HepG2 (cell line): ENCODE measurements at regions not wholly inside any gene's neighbourhood (a gene's known extent, or its start where the extent isn't known, plus 50 kb on each side); places are given as distances from the start of the nearest gene placed in this dataset.
"Not testable (repeated sequence)": the region's sequence is repeated elsewhere in the genome, so short reads cannot be mapped to it uniquely, and the experiment has no call there.

Experiments
- ATAC-seq: fragments of 200-7000 bp; cut with Tn5 transposase; 3 replicates; pipeline ENCODE4 v1.9.1; 2020; ENCODE audit warnings: mild to moderate bottlenecking, moderate library complexity
- BruUV-seq: library from RNA; stranded (reverse); fragments of 400-500 nt; replicated peaks from 2 replicates; lab custom pipeline; 2021; lab: Mats Ljungman, UMichigan
- CTCF ChIA-PET: fragments of 300-600 bp; formaldehyde crosslinking; extraction: SDS; loops from one replicate; lab custom pipeline; 2021; ENCODE audit warnings: low total read pairs, inconsistent platforms, low intra/inter-chr PET ratio; lab: Yijun Ruan, JAX
- POLR2A ChIA-PET: fragments of 350-600 bp; sonication (Branson Sonifier 250); formaldehyde crosslinking; loops from one replicate; lab custom pipeline; 2020; ENCODE audit warnings: antibody characterized with exemption, inconsistent platforms; lab: Yijun Ruan, JAX
- DNase-seq: peaks from one replicate; pipeline ENCODE4 v3.0.0-alpha.2; 2015; ENCODE audit warnings: low spot score
- FAIRE-seq: peaks from 3 replicates; lab custom pipeline; 2011; peaks lifted over from hg19 to GRCh38; lab: Jason Lieb, UNC
- H2AFZ ChIP-seq: one replicate; pipeline ENCODE4 v1.6.1; 2011; ENCODE audit warnings: low read length, inconsistent platforms
- H3K27ac ChIP-seq: fragments of 300-600 bp; 3 replicates; pipeline ENCODE4 v1.8.0; 2011; ENCODE audit warnings: mixed run types, mild to moderate bottlenecking, mixed read lengths, low read length, inconsistent platforms; ENCODE audit not compliant: insufficient read depth; ENCODE audit errors: extremely low read length
- H3K27me3 ChIP-seq, 2 experiments: fragments of 200-600 bp in 1 of 2; 2 replicates in 1 of 2; 3 replicates in 1 of 2; pipeline versions ENCODE4 v1.6.0 to v1.8.0; 2011; ENCODE audit warnings: low read length in 2 of 2, mild to moderate bottlenecking in 2 of 2, moderate library complexity in 2 of 2, inconsistent platforms in 1 of 2; ENCODE audit not compliant: insufficient read depth in 2 of 2, control insufficient read depth in 1 of 2
- H3K36me3 ChIP-seq, 2 experiments: fragments of 200-600 bp in 1 of 2; replicated peaks in 1 of 2; 2 replicates in 1 of 2; 3 replicates in 1 of 2; pipeline versions ENCODE4 v1.5.1 to v1.8.0; 2011; ENCODE audit warnings: low read length in 2 of 2, inconsistent platforms in 1 of 2; ENCODE audit not compliant: insufficient read depth in 2 of 2, control insufficient read depth in 1 of 2
- H3K4me1 ChIP-seq: 2 replicates; pipeline ENCODE4 v1.5.1; 2012; ENCODE audit warnings: low read length, inconsistent platforms; ENCODE audit not compliant: insufficient read depth
- H3K4me2 ChIP-seq: 2 replicates; pipeline ENCODE4 v1.6.0; 2011; ENCODE audit warnings: low read depth, low read length, inconsistent platforms
- H3K4me3 ChIP-seq, 3 experiments: fragments of 200-600 bp in 1 of 3; sonication (generic), shearing (Covaris generic) in 1 of 3; replicated peaks in 1 of 3; 2 replicates each; pipeline ENCODE4 v1.5.1; 2011 to 2016; ENCODE audit warnings: low read length in 3 of 3, inconsistent platforms in 2 of 3, low read depth in 2 of 3, mild to moderate bottlenecking in 2 of 3, control low read depth in 1 of 3, mixed read lengths in 1 of 3; ENCODE audit not compliant: insufficient read depth in 1 of 3
- H3K79me2 ChIP-seq: one replicate; pipeline ENCODE4 v1.6.1; 2011; ENCODE audit warnings: low read length, inconsistent platforms; ENCODE audit not compliant: insufficient read depth
- H3K9ac ChIP-seq: 2 replicates; pipeline ENCODE4 v1.6.0; 2011; ENCODE audit warnings: mild to moderate bottlenecking, low read depth, low read length, inconsistent platforms; ENCODE audit not compliant: insufficient read depth
- H3K9me3 ChIP-seq: 2 replicates; pipeline ENCODE4 v1.5.1; 2012; ENCODE audit warnings: mild to moderate bottlenecking, low read length
- H4K20me1 ChIP-seq: 2 replicates; pipeline ENCODE4 v1.6.0; 2011; ENCODE audit warnings: inconsistent platforms, mild to moderate bottlenecking, low read length, moderate library complexity; ENCODE audit not compliant: insufficient read depth
- NFYB ChIP-seq: sonication (generic); formaldehyde crosslinking; IDR thresholded peaks from 2 replicates; pipeline ENCODE4 v1.4.0; 2020; ENCODE audit warnings: missing genetic modification reagents
- NFYC ChIP-seq: IDR thresholded peaks from 2 replicates; pipeline ENCODE4 v1.6.1; 2016; ENCODE audit warnings: missing genetic modification reagents, missing compliant biosample characterization
- RNF2 ChIP-seq: fragments of 450-650 bp; conservative IDR thresholded peaks from 2 replicates; pipeline ENCODE4 v1.6.1; 2016; ENCODE audit warnings: low read depth
- STAG1 ChIP-seq: sonication (generic); formaldehyde crosslinking; IDR thresholded peaks from 2 replicates; pipeline ENCODE4 v1.4.0; 2020; ENCODE audit warnings: missing genetic modification reagents
- WGBS: methylation state at CpG from one replicate; pipeline ENCODE4 v1.1.6; 2017; ENCODE audit warnings: low lambda C conversion rate; 5-methylcytosine and 5-hydroxymethylcytosine counted together
- in situ Hi-C: cut with HindIII; loops from 2 replicates; pipeline ENCODE4 v1.10.0; 2017; ENCODE audit warnings: low pct_unique_long_range_greater_than_20kb; ENCODE audit not compliant: extremely low pct_ligation_motif_present
- intact Hi-C: fragments of 100-400 bp; cut with micrococcal nuclease; formaldehyde crosslinking; loops from one replicate; pipeline ENCODE4 v1.10.0; 2022; ENCODE audit not compliant: unreplicated experiment

DNA sequence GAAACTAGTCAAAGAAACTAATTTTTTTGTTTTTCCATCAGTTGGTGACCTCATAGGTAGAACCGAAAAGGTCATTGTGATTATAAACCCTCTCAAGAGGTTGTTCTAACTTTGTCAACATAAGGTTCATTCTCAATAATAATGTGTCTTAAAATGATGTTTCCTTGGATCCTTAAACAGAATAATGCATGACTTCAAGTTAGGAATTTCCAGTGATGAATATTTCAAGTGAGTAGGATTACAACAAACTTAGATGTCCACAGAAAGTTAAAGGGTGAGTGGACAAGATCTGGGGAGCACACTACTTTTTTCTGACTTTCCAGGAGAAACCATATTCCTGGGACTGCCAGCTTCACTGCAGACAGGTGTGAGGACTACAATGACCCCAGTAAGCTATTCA, 239.0 kb upstream of the PTGER4 start:
- Histone ChIP-seq H3K4me2 (no peak overlapping the region), H3K4me3 (no peak overlapping the region), H3K9ac (no peak overlapping the region), H3K27ac (no peak overlapping the region), H3K27me3 (no peaks in the 10 kb centered on the region), H3K4me1 (peaks cover 30% of the 10 kb centered on the region), H4K20me1 (no peaks in the 10 kb centered on the region), H2AFZ (no peak overlapping the region), H3K36me3 (no peaks in the 10 kb centered on the region), H3K79me2 (no peaks in the 10 kb centered on the region), H3K9me3 (0 out of 2 replicates have a peak, but pooled peaks cover 5% of the 10 kb centered on the region)
- WGBS, result 100% methylated on average over 1 of the region's 1 CpG
- ChIA-PET POLR2A (no interaction called here), CTCF (no interaction called here)
- no peak for ATAC-seq
- FAIRE-seq, result no peak
- intact Hi-C loops (no loop called here), in situ Hi-C loops (no loop called here)
- BruUV-seq, result no TSS peak
- TF ChIP-seq RNF2, result no peak
- no peak for DNase-seq

DNA sequence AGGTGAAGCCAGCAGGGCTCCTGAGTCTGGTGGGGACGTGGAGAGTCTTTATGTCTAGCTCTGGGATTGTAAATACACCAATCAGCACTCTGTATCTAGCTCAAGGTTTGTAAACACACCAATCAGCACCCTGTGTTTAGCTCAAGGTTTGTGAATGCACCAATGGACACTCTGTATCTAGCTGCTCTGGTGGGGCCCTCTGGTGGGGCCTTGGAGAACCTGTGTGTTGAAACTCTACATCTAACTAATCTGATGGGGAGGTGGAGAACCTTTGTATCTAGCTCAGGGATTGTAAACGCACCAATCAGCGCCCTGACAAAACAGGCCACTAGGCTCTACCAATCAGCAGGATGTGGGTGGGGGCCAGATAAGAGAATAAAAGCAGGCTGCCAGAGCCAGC, 240.6 kb upstream of the PTGER4 start:
- peak; percentile 33; the same call in 1 of the 2 replicates for TF ChIP-seq NFYC (CRISPR knock-in tag)
- 0 out of 2 replicates have a peak, but pooled peaks have one; percentile 28 for TF ChIP-seq NFYB (CRISPR knock-in tag)
- 0 out of 2 replicates have a peak, but pooled peaks have one; percentile 10 for TF ChIP-seq STAG1 (CRISPR knock-in tag)
- H3K4me3 ChIP-seq, FAIRE-seq, CTCF ChIA-PET, BruUV-seq, H3K27me3 ChIP-seq, H3K79me2 ChIP-seq, H3K4me2 ChIP-seq, intact Hi-C loops, H4K20me1 ChIP-seq, POLR2A ChIA-PET, DNase-seq, H3K36me3 ChIP-seq, ATAC-seq, H3K9me3 ChIP-seq, H3K27ac ChIP-seq, in situ Hi-C loops, H2AFZ ChIP-seq, H3K9ac ChIP-seq: not testable (repeated sequence)
- WGBS, result no CpG with 5 or more reads among the region's 3 CpGs
- peaks cover 30% of the 10 kb centered on the region for H3K4me1 ChIP-seq

DNA sequence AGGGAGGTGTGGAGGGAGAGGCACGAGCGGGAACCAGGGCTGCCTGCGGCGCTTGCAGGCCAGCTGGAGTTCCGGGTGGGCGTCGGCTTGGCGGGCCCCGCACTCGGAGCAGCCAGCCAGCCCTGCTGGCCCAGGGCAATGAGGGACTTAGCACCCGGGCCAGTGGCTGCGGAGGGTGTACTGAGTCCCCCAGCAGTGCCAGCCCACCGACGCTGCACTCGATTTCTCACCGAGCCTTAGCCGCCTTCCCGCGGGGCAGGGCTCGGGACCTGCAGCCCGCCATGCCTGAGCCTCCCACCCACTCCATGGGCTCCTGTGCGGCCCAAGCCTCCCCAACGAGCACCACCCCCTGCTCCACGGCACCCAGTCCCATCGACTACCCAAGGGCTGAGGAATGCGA, 241.1 kb upstream of the PTGER4 start:
- H3K36me3 ChIP-seq, H3K4me3 ChIP-seq, H3K27ac ChIP-seq, FAIRE-seq, POLR2A ChIA-PET, CTCF ChIA-PET, H3K9me3 ChIP-seq, DNase-seq, H2AFZ ChIP-seq, H3K79me2 ChIP-seq, H3K4me2 ChIP-seq, H3K27me3 ChIP-seq, H4K20me1 ChIP-seq, intact Hi-C loops, ATAC-seq, in situ Hi-C loops, BruUV-seq, H3K9ac ChIP-seq: not testable (repeated sequence)
- WGBS, result 100% methylated on average over 1 of the region's 26 CpGs
- peaks cover 30% of the 10 kb centered on the region for H3K4me1 ChIP-seq
